GM20000 (cell line): ENCODE measurements at regions not wholly inside any gene's neighbourhood (a gene's known extent, or its start where the extent isn't known, plus 50 kb on each side); places are given as distances from the start of the nearest gene placed in this dataset.

Experiments used
- DNase-seq: peaks from one replicate; pipeline ENCODE4 v3.0.0; 2012; ENCODE audit warnings: low spot score
- TF ChIP-seq, protein P1 (sequence below): IDR thresholded peaks from 2 replicates; pipeline ENCODE4 v1.5.1; 2012; ENCODE audit warnings: mild to moderate bottlenecking, control low read depth; ENCODE audit errors: extremely low read depth, missing control alignments

DNA sequence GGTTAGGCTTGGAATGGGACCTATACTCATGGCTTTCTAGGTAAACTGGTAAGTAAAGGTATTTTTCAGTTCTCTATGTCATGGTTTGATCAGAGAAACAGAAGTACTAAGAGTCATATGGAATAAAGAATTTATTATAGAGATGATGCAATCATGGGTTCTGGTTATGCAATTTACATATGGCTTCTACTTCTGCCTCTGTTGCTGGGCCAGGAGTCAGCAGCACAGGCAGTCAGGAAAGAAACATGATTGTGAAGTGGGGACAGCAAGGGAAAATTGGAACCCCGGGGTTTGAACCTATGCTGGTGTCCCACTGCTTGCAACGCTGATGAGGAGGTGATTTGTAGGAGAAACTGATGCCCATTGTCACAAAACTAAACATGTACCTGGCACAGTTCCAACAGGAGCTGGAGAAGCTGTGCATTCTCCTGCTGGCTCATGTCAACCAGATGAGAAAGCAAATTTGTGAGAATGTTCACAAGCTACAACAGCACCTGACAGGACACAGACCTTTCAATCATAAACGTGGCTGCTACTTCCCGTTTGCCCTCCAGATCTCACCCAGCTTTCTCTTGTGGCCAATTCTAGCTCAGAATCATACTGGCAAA is 887.1 kb downstream of the TFAP2A start:
- DNase-seq, result no peak
- TF ChIP-seq, protein P1, sequence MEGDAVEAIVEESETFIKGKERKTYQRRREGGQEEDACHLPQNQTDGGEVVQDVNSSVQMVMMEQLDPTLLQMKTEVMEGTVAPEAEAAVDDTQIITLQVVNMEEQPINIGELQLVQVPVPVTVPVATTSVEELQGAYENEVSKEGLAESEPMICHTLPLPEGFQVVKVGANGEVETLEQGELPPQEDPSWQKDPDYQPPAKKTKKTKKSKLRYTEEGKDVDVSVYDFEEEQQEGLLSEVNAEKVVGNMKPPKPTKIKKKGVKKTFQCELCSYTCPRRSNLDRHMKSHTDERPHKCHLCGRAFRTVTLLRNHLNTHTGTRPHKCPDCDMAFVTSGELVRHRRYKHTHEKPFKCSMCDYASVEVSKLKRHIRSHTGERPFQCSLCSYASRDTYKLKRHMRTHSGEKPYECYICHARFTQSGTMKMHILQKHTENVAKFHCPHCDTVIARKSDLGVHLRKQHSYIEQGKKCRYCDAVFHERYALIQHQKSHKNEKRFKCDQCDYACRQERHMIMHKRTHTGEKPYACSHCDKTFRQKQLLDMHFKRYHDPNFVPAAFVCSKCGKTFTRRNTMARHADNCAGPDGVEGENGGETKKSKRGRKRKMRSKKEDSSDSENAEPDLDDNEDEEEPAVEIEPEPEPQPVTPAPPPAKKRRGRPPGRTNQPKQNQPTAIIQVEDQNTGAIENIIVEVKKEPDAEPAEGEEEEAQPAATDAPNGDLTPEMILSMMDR, result no peak

DNA sequence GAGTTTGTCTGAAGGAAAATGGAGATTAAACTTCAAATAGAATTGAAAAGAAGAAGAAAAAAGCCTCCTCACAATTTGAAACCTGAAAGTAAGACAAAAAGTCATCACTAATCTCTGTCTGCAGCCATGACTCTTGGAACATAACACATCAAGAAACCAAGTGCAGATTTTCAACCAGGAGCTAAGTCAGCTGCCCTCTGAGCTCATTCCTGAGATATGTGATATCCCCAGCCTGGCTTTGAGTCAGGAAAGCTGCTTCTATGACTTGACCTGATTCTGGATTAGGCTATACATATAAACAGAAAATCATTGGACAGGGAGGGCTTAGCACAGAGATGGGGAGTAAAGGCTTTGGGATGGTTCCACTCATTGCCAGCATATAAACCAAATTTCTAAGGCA is 891.4 kb downstream of the TFAP2A start:
- no peak for DNase-seq
- TF ChIP-seq, protein P1, result no peak

DNA sequence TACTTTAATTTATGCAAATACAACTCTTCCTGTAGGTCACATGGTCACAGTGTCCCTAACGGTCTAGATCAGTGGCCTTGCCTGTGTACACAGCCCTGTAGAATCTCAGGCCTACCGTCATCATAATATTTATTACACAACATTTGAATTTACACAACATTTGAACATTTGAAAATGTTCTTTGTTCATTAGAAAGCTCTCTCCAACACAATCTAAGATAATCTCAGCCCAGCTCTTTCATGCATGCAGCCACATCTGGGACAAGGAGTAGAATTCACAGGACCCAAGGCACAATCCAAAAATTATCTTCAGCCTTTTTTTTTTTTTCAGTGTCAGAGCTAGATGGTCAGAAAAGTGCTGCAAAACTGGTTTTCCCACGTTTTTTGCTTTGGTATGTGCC is 892.8 kb downstream of the TFAP2A start:
- TF ChIP-seq, protein P1, result no peak
- no peak for DNase-seq

DNA sequence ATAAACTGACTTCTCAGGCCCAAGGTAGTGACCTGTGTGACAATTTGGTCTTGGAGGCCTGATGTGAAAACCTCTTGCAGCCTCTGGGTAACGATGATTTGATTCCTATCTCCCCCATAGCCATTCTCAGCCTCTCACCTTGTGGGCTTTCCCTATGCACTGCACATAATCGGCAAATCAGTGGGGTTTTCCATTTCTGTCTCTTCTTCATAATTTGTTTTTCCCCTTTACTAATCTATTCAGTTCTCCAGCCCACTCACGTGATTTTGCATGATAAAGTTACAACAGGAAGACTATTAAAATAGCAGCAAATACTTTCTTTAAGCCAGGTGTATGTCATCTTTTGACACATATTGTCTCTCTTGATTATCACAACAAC is 893.7 kb downstream of the TFAP2A start:
- DNase-seq, result peak; percentile 22
- TF ChIP-seq, protein P1, result no peak

DNA sequence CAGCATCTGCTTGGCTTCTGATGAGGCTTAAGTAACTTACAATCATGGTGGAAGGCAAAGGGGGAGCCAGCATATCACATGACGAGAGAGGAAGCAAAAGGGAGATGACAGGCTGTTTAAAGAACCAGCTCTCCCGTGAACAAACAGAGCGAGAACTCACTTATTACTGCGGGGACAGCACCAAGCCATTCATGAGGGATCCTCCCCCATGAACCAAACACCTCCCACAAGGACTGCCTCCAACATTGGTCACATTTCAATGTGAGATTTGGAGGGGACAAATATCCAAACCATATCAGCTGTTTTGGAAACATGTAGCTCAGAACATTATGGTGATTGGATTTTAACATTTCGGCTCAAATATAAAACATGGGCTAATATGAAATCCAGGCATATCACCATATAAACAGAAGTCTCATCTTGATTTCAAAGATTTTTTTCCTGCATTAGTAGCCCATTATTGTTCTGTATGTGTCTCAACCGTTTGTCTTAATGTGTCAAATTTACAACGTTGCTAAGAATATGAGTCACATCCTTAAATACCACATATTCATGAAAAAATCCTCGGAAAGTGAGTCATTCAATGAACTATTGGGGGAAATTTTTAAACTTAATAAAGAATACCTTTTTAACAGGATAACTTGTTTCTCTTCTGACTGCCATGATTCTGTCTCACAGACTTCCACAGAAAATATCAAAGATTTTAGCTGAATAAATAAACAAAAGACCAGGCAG is 894.3 kb downstream of the TFAP2A start:
- TF ChIP-seq, protein P1, result no peak
- DNase-seq, result no peak

DNA sequence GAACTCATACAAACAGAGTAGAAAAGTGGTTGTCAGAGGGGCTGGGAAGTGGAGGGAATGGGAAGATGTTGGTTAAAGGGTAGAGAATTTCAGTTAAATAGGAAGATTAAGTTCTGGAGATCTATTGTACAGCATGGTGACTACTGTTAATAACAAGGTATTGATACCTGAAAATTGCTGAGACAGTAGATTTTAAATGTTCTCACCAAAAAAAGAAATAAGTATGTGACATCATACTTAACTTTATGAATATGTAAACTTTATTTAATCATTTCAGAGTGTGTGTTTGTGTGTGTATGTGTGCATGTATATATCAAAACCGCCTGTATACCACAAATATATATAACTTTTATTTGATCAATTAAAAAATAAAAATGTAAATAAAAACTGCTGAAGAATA is 896.4 kb downstream of the TFAP2A start:
- no peak for DNase-seq
- TF ChIP-seq, protein P1, result no peak

DNA sequence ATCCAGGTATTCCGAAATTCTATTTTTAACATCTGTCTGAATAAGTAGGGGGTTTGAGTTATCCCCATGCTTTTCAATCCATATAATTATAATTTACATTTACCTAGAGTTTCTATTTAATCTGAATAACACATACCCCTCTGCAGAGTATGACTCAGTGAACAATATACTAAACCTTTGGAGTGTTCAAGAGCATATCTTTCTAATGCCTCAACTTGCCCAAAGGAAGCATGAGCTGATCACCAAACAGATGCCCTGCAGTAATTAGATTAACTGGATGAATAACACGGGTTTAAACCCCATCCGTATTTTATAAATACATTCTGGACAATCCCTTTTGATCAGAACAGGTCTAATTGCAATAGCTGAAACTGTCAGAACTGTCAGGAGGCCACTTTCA is 897.1 kb downstream of the TFAP2A start:
- DNase-seq, result no peak
- TF ChIP-seq, protein P1, result no peak
